Esophagus muscularis mucosa (tissue), 3 donors: ENCODE measurements at regions not wholly inside any gene's neighbourhood (a gene's known extent, or its start where the extent isn't known, plus 50 kb on each side); places are given as distances from the start of the nearest gene placed in this dataset.

Source experiments
- CTCF ChIP-seq, 3 experiments: fragments of 200-600 bp in 2 of 3; fragments of 450-650 bp in 1 of 3; sonication (generic) in 2 of 3; IDR thresholded peaks; one replicate each; pipeline ENCODE4 v1.5.1; 2017 to 2019; ENCODE audit warnings: antibody characterized with exemption in 3 of 3, mild to moderate bottlenecking in 2 of 3, moderate library complexity in 1 of 3
- POLR2A ChIP-seq: fragments of 450-650 bp; IDR thresholded peaks from one replicate; pipeline ENCODE4 v1.6.1; 2017; ENCODE audit warnings: antibody characterized with exemption, moderate library complexity, mild to moderate bottlenecking, low read depth
- POLR2AphosphoS5 ChIP-seq, 2 donors: sonication (generic); formaldehyde crosslinking; IDR thresholded peaks; one replicate each; pipeline ENCODE4 v1.6.1; 2017; ENCODE audit warnings: antibody characterized with exemption in 2 of 2

GRCh38 chr10:10017716-10018115 lies 1000.0 kb upstream of the CELF2 start:
- TF ChIP-seq CTCF (IDR thresholded peaks at IDR 0.05) (no peak), POLR2AphosphoS5 (IDR thresholded peaks at IDR 0.05) (no peak), POLR2A (no peak)
